LNCaP clone FGC (cell line): ENCODE measurements at regions not wholly inside any gene's neighbourhood (a gene's known extent, or its start where the extent isn't known, plus 50 kb on each side); places are given as distances from the start of the nearest gene placed in this dataset.

ENCODE experiments used
- DNase-seq: peaks from one replicate; pipeline ENCODE4 v3.0.0-alpha.2; 2011; ENCODE audit warnings: low read depth
- H3K4me3 ChIP-seq: 2 replicates; pipeline ENCODE4 v1.5.1; 2011; ENCODE audit warnings: mild to moderate bottlenecking, low read depth, low read length, control low read depth
- CTCF ChIP-seq: IDR thresholded peaks from 2 replicates; pipeline ENCODE4 v1.5.1; 2012; ENCODE audit warnings: mild to moderate bottlenecking; ENCODE audit not compliant: control insufficient read depth, insufficient read depth; ENCODE audit errors: extremely low read depth

GRCh38 chr1:29473161-29473855 lies 237.0 kb downstream of the PTPRU start:
- no peak overlapping the region for H3K4me3 ChIP-seq
- no peak for DNase-seq
- no peak for TF ChIP-seq CTCF

GRCh38 chr1:29471487-29472313 lies 235.4 kb downstream of the PTPRU start:
- DNase-seq = no peak
- no peak overlapping the region for H3K4me3 ChIP-seq
- no peak for TF ChIP-seq CTCF

DNA sequence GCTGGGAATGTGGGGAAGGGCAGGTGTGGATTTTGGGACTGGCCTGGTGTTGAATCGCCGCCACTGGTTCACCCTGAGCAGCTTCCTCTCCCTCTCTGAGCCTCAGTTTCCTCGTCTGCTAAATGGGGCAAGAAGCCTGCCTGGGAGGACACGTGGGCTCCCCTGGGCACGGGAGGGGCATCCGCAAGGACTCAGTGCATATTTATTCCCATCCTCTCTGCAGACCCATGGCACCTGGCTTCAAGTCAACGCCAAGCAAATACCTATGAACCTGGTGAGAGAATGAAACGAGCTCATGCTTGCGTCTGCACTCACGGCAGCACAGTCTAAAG lies 234.4 kb downstream of the PTPRU start:
- TF ChIP-seq CTCF = no peak
- DNase-seq = no peak
- H3K4me3 ChIP-seq = no peak overlapping the region

DNA sequence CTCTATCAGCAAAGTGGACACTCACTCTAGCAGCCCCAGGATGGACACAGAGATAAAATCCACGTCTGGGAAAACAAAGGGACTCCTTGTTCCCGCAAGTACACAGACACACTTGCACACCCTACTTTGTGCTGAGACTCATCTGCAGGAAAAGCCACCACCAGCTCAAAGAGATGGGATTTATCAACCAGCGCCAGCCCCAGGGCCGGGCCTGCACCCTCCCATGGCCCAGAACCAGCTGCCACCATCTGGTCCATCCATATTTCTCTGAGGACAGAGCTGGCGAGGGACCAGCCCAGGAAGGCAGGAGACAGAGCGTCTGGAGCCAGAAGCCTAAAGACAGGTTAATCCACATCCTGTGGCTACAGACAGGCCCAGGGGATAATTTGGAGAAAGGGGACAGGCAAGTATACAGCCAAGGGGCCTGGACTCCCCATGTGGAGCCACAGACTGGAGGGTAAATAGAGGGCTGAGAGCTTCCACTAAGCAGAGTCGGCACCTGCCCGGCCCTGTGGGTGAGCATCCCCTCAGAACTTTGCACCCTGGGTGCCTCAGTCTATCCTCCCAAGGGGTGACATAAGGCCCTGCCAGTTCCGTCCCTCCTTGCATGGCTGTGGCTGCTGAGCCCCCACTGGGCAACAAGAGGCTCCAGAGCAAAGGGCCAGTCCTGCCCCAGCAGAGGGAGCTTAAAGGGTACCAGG lies 233.9 kb downstream of the PTPRU start:
- no peak for TF ChIP-seq CTCF
- DNase-seq = no peak
- H3K4me3 ChIP-seq = no peak overlapping the region

- H3K4me3 ChIP-seq = no peak overlapping the region
- no peak for DNase-seq
- no peak for TF ChIP-seq CTCF
Measured at GRCh38 chr1:29469457-29469856, 233.1 kb downstream of the PTPRU start.

DNA sequence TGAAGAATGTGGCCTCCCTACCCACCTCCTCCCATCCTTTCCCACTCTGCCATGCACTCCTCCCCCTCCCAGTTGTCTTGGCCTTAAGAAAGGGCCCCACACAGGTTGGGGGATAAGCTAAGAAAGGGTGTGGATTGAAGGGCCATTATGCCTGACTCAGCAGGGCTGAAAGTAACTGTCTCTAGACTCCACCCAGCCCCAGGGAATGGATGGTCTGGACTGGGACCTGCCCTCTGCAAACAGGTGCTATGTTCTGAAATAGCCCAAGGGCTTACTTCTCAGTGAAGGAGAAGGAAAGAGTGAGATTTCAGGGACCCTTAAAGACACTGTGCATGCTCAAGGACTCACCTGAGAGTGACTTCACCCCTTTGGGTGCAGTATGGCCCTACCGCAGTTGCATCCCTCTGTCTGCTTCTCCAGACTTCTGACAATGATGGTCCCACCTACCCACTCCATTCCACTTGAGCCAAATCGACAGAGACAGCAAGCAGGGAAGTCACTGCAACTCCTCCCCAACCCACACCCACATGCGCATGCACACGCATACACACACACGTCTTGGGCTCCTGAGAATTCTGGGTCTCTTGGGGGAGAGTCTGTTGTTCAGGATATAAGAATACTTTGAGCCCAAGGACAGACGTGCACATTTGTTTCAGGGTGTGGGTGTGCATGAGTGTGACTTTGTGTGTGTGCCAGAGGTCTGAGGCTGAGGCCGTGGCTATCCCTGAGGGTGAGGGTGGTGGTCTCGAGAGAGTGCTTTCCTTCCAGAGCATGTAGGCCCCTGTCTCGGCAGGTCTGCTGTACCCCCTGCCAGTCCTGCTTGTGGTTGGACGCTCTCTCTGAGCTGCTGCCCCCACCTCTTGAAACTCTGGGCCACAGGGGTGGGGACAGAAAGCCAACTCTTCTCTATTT lies 231.9 kb downstream of the PTPRU start:
- TF ChIP-seq CTCF = no peak
- no peak overlapping the region for H3K4me3 ChIP-seq
- no peak for DNase-seq
